ENCODE measurements at regions not wholly inside any gene's neighbourhood (a gene's known extent, or its start where the extent isn't known, plus 50 kb on each side); places are given as distances from the start of the nearest gene placed in this dataset.

DNA sequence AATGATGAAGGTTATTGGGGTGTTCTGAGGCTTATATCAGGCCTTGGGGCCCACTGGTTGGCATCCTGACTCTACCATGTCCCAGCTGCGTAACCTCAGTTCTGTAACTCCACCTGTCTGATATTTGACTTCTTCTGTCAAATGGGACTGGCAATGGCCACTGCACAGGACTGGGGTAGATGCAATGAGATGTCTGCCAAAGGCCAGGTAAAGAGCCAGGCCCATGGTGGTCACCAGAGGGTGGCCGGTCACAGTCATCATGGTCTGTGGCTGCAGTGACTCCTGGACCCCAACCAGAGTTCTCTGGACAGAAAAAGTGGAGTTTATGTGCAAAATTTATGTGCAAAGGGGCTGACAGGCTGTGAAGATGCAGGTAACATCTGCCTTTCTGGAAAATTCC, 173.3 kb downstream of the PTPRU start:
- no peaks in the 10 kb centered on the region for H4K20me1 ChIP-seq (ENCODE audit: insufficient read depth)
- no peak overlapping the region for H3K9ac ChIP-seq (ENCODE audit: low read length)
- DNase-seq (ENCODE audit: low read depth, low spot score) (no peak), ATAC-seq (no peak)
- ChIA-PET CTCF (no interaction called here), RAD21 (ENCODE audit: low non-redundant PET in 1 of 2, low total read pairs in 2 of 2, uncharacterized antibody in 2 of 2, unreplicated experiment in 2 of 2) (no interaction called here), POLR2A (no interaction called here)
- no peak overlapping the region for H3K4me2 ChIP-seq (ENCODE audit: low read length)
- intact Hi-C loops (cut with micrococcal nuclease), result no loop called here
- H3K27me3 ChIP-seq (ENCODE audit: insufficient read depth, low read length), result peaks cover 12% of the 10 kb centered on the region
- TF ChIP-seq EZH2phosphoT487 (IDR thresholded peaks at IDR 0.05; ENCODE audit: borderline replicate concordance) (no peak), ZNF274 (IDR thresholded peaks at IDR 0.05; ENCODE audit: low read depth, low read length) (no peak), JUND (IDR thresholded peaks at IDR 0.05) (no peak), RAD21 (IDR thresholded peaks at IDR 0.05; ENCODE audit: low read depth) (no peak), POLR2AphosphoS5 (IDR thresholded peaks at IDR 0.05; ENCODE audit: low read depth, low read length) (no peak), POLR2A (IDR thresholded peaks at IDR 0.05; ENCODE audit: borderline replicate concordance, extremely low read depth, insufficient read depth, insufficient read length) (no peak), ELF1 (IDR thresholded peaks at IDR 0.05; ENCODE audit: borderline replicate concordance, low read depth) (no peak), CEBPB (IDR thresholded peaks at IDR 0.05; ENCODE audit: low read depth) (no peak), ZFX (IDR thresholded peaks at IDR 0.05) (no peak)
- TF ChIP-seq, protein P1, sequence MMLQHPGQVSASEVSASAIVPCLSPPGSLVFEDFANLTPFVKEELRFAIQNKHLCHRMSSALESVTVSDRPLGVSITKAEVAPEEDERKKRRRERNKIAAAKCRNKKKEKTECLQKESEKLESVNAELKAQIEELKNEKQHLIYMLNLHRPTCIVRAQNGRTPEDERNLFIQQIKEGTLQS (IDR thresholded peaks at IDR 0.05), result no peak
- no TSS peak for BruUV-seq (replicated peaks)
- H2AFZ ChIP-seq (ENCODE audit: low read depth, low read length, poor library complexity, severe bottlenecking), result no peak overlapping the region
- no peaks in the 10 kb centered on the region for H3K36me3 ChIP-seq (ENCODE audit: control insufficient read depth in 1 of 2, insufficient read depth in 2 of 2, low read length in 2 of 2)
- no peak overlapping the region for H3K27ac ChIP-seq (ENCODE audit: low read depth, low read length)
- H3K9me2 ChIP-seq (ENCODE audit: insufficient read depth), result no peaks in the 10 kb centered on the region
- H3K9me3 ChIP-seq (ENCODE audit: control insufficient read depth in 1 of 2, insufficient read depth in 1 of 2, low read depth in 1 of 2, low read length in 2 of 2), result no peaks in the 10 kb centered on the region
- no peak overlapping the region for H3K4me3 ChIP-seq (replicated peaks in 1 of 2; ENCODE audit: low read depth in 1 of 2, low read length in 2 of 2)
- no peaks in the 10 kb centered on the region for H3K4me1 ChIP-seq (ENCODE audit: control insufficient read depth in 1 of 2, insufficient read depth in 2 of 2, low read length in 2 of 2)
- H3K79me2 ChIP-seq (ENCODE audit: insufficient read depth, low read length), result no peaks in the 10 kb centered on the region

DNA sequence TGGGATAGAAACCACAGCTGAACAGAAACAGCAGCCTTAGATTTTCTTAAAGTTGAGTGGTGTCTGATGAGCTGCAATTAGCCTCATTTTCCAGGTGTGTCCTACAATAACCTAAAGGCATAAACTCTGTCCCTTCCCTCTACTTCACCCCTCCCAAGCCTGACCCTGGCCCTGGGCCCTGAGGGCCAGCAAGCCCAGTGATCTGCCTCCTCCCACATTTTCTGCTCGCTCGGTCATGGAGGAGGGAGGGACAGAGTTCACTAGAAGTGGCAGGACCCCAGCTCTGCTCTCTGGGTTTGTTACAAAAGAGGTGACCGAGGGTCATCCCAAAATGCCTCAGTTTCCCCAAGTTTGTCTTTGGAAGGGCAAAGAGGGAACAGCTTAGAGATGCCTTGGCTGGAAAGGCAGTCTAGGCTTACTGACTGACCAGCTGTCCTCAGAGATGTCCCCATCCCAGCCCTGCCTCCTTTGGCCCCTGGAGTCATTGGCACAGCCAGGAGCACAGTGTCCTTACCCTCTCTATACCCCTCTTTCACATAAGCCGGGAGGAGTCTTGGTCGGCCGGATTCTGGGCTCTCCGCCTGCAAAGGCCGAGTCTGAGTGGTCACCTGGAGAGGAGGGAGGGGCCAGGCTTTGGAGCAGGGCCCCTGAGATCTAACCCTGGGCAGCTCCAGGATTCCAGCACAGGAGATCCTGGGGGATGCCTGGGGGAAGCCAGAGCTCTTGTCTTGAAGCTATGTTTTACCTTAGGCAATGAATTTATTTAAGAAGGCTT, 172.7 kb downstream of the PTPRU start:
- no peaks in the 10 kb centered on the region for H3K9me3 ChIP-seq (ENCODE audit: control insufficient read depth in 1 of 2, insufficient read depth in 1 of 2, low read depth in 1 of 2, low read length in 2 of 2)
- BruUV-seq (replicated peaks), result no TSS peak
- H3K9ac ChIP-seq (ENCODE audit: low read length), result no peak overlapping the region
- H3K4me2 ChIP-seq (ENCODE audit: low read length), result no peak overlapping the region
- H2AFZ ChIP-seq (ENCODE audit: low read depth, low read length, poor library complexity, severe bottlenecking), result no peak overlapping the region
- no peaks in the 10 kb centered on the region for H3K36me3 ChIP-seq (ENCODE audit: control insufficient read depth in 1 of 2, insufficient read depth in 2 of 2, low read length in 2 of 2)
- H3K9me2 ChIP-seq (ENCODE audit: insufficient read depth), result no peaks in the 10 kb centered on the region
- no peak overlapping the region for H3K27ac ChIP-seq (ENCODE audit: low read depth, low read length)
- H3K4me3 ChIP-seq (replicated peaks in 1 of 2; ENCODE audit: low read depth in 1 of 2, low read length in 2 of 2), result no peak overlapping the region
- peaks cover 12% of the 10 kb centered on the region for H3K27me3 ChIP-seq (ENCODE audit: insufficient read depth, low read length)
- ChIA-PET POLR2A (no interaction called here), CTCF (no interaction called here), RAD21 (ENCODE audit: low non-redundant PET in 1 of 2, low total read pairs in 2 of 2, uncharacterized antibody in 2 of 2, unreplicated experiment in 2 of 2) (no interaction called here)
- no peak for TF ChIP-seq ZNF274 (IDR thresholded peaks at IDR 0.05; ENCODE audit: low read depth, low read length)
- no peak for TF ChIP-seq TCF7L2 (IDR thresholded peaks at IDR 0.05; ENCODE audit: borderline replicate concordance, extremely low read depth, insufficient read depth, insufficient read length)
- TF ChIP-seq, protein P1 (IDR thresholded peaks at IDR 0.05), result no peak
- TF ChIP-seq SP1 (IDR thresholded peaks at IDR 0.05; ENCODE audit: low read depth), result no peak
- no peak for TF ChIP-seq RAD21 (IDR thresholded peaks at IDR 0.05; ENCODE audit: low read depth)
- no peak for TF ChIP-seq CBX3 (IDR thresholded peaks at IDR 0.05; ENCODE audit: low read depth)
- no peak for TF ChIP-seq SIN3A (IDR thresholded peaks at IDR 0.05; ENCODE audit: low read depth)
- TF ChIP-seq, protein P2, sequence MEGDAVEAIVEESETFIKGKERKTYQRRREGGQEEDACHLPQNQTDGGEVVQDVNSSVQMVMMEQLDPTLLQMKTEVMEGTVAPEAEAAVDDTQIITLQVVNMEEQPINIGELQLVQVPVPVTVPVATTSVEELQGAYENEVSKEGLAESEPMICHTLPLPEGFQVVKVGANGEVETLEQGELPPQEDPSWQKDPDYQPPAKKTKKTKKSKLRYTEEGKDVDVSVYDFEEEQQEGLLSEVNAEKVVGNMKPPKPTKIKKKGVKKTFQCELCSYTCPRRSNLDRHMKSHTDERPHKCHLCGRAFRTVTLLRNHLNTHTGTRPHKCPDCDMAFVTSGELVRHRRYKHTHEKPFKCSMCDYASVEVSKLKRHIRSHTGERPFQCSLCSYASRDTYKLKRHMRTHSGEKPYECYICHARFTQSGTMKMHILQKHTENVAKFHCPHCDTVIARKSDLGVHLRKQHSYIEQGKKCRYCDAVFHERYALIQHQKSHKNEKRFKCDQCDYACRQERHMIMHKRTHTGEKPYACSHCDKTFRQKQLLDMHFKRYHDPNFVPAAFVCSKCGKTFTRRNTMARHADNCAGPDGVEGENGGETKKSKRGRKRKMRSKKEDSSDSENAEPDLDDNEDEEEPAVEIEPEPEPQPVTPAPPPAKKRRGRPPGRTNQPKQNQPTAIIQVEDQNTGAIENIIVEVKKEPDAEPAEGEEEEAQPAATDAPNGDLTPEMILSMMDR (IDR thresholded peaks at IDR 0.05 in 2 of 3, conservative IDR thresholded peaks at IDR 0.05 in 1 of 3; ENCODE audit: borderline replicate concordance in 1 of 3, insufficient read depth in 1 of 3, low read depth in 2 of 3, low read length in 2 of 3), result no peak
- ATAC-seq (no peak), DNase-seq (ENCODE audit: low read depth, low spot score) (no peak)
- no peaks in the 10 kb centered on the region for H3K4me1 ChIP-seq (ENCODE audit: control insufficient read depth in 1 of 2, insufficient read depth in 2 of 2, low read length in 2 of 2)
- intact Hi-C loops (cut with micrococcal nuclease), result no loop called here
- no peaks in the 10 kb centered on the region for H3K79me2 ChIP-seq (ENCODE audit: insufficient read depth, low read length)
- H4K20me1 ChIP-seq (ENCODE audit: insufficient read depth), result no peaks in the 10 kb centered on the region

Measured in HCT116 (cell line).